ENCODE measurements at regions not wholly inside any gene's neighbourhood (a gene's known extent, or its start where the extent isn't known, plus 50 kb on each side); places are given as distances from the start of the nearest gene placed in this dataset.

DNA sequence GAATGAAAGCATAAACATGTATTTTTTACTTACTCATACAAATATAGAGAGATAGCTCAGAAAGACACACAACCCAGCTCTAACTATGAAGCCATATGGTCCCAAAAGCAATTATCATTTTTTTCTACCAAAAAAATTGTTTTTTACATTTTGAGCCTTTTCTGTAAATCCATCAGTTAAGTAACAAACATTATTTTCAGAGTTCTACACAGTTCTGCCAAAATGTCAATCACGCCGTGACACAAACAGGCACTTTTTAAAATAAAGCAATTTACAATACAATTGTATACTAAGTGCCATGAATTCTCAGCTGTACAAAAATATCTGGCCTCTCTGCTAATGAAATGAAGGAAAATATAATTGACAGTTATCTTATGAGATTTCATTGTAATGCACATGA lies 201.4 kb upstream of the ID4 start:
- TF ChIP-seq POLR2A (IDR thresholded peaks at IDR 0.05; ENCODE audit: low read depth, low read length) (no peak), SPI1 (IDR thresholded peaks at IDR 0.05; ENCODE audit: low read depth, low read length) (no peak), POLR2AphosphoS5 (IDR thresholded peaks at IDR 0.05; ENCODE audit: low read depth, low read length) (no peak)
